ENCODE measurements at regions not wholly inside any gene's neighbourhood (a gene's known extent, or its start where the extent isn't known, plus 50 kb on each side); places are given as distances from the start of the nearest gene placed in this dataset.
A peak's percentile ranks its signal among the peaks of the same experiment; 100 is the strongest.
"Not testable (repeated sequence)": the region's sequence is repeated elsewhere in the genome, so short reads cannot be mapped to it uniquely, and the experiment has no call there.

- Histone ChIP-seq H3K4me3 (no peak overlapping the region), H3K9me3 (no peaks in the 10 kb centered on the region), H3K27ac (no peak overlapping the region), H3K27me3 (no peaks in the 10 kb centered on the region), H3K4me1 (peaks cover 0 to 9% (median 0%) of the 10 kb centered on the region in 4 donors), H3K36me3 (no peaks in the 10 kb centered on the region)
- no peak for DNase-seq
- no peak for TF ChIP-seq CTCF (IDR thresholded peaks at IDR 0.05)
- intact Hi-C loops (cut with DNase I; ENCODE audit: low total_unique reads) = no loop called here
These were observed 224.2 kb downstream of the CNTN3 start for GRCh38 chr3:74390121-74390877.

GRCh38 chr3:74387111-74387735, 227.2 kb downstream of the CNTN3 start:
- no peak for TF ChIP-seq CTCF (IDR thresholded peaks at IDR 0.05)
- H3K9me3 ChIP-seq = no peaks in the 10 kb centered on the region
- H3K36me3 ChIP-seq = no peaks in the 10 kb centered on the region
- H3K27ac ChIP-seq = no peak overlapping the region
- intact Hi-C loops (cut with DNase I; ENCODE audit: low total_unique reads) = no loop called here
- H3K4me3 ChIP-seq = no peak overlapping the region
- H3K4me1 ChIP-seq = peaks cover 0 to 9% (median 0%) of the 10 kb centered on the region in 4 donors
- H3K27me3 ChIP-seq = no peaks in the 10 kb centered on the region
- DNase-seq = no peak

GRCh38 chr3:74384159-74384558, 230.3 kb downstream of the CNTN3 start:
- H3K4me1 ChIP-seq = no peaks in the 10 kb centered on the region
- no peak for DNase-seq
- H3K4me3 ChIP-seq = no peak overlapping the region
- no peaks in the 10 kb centered on the region for H3K9me3 ChIP-seq
- no peaks in the 10 kb centered on the region for H3K36me3 ChIP-seq
- no peaks in the 10 kb centered on the region for H3K27me3 ChIP-seq
- no peak for TF ChIP-seq CTCF (IDR thresholded peaks at IDR 0.05)
- no peak overlapping the region for H3K27ac ChIP-seq
- intact Hi-C loops (cut with DNase I; ENCODE audit: low total_unique reads) = no loop called here

GRCh38 chr3:74377669-74378068, 236.8 kb downstream of the CNTN3 start:
- no peak for TF ChIP-seq CTCF (IDR thresholded peaks at IDR 0.05)
- intact Hi-C loops (cut with DNase I; ENCODE audit: low total_unique reads) = no loop called here

GRCh38 chr3:74376323-74376722, 238.1 kb downstream of the CNTN3 start:
- DNase-seq; H3K4me3 ChIP-seq; H3K4me1 ChIP-seq; H3K36me3 ChIP-seq; H3K27me3 ChIP-seq; intact Hi-C loops (cut with DNase I; ENCODE audit: low total_unique reads); H3K27ac ChIP-seq; H3K9me3 ChIP-seq: not testable (repeated sequence)
- TF ChIP-seq CTCF (IDR thresholded peaks at IDR 0.05) = peak; percentile 25 to 43

More at GRCh38 chr3:74377669-74378068, 236.8 kb downstream of the CNTN3 start:
- DNase-seq = no peak
- no peak overlapping the region for H3K4me3 ChIP-seq
- H3K27me3 ChIP-seq = no peaks in the 10 kb centered on the region
- no peak overlapping the region for H3K27ac ChIP-seq
- H3K36me3 ChIP-seq = no peaks in the 10 kb centered on the region
- no peaks in the 10 kb centered on the region for H3K9me3 ChIP-seq
- no peaks in the 10 kb centered on the region for H3K4me1 ChIP-seq

All from tibial artery (tissue), 4 donors.